ENCODE measurements at regions not wholly inside any gene's neighbourhood (a gene's known extent, or its start where the extent isn't known, plus 50 kb on each side); places are given as distances from the start of the nearest gene placed in this dataset.

GRCh38 chr12:13628067-13628466, 353.3 kb downstream of the GRIN2B start:
- no peak for TF ChIP-seq CTCF (IDR thresholded peaks at IDR 0.05; ENCODE audit: low read length)
- TF ChIP-seq EZH2 (optimal IDR thresholded peaks at IDR 0.05; ENCODE audit: low read depth, low read length): no peak
- TF ChIP-seq EZH2phosphoT487 (IDR thresholded peaks at IDR 0.05; ENCODE audit: low read length): no peak

All from MM.1S (cell line).